ENCODE measurements at regions not wholly inside any gene's neighbourhood (a gene's known extent, or its start where the extent isn't known, plus 50 kb on each side); places are given as distances from the start of the nearest gene placed in this dataset.

- H3K79me1 ChIP-seq (ENCODE audit: low read length) = no peaks in the 10 kb centered on the region
- peak overlapping the region; percentile 4 for H3K9ac ChIP-seq (ENCODE audit: low read length)
- no peak overlapping the region for H2BK15ac ChIP-seq (replicated peaks; ENCODE audit: low read depth)
- no peak overlapping the region for H2BK120ac ChIP-seq (ENCODE audit: low read depth, low read length)
- WGBS (ENCODE audit: extremely low coverage, insufficient coverage, low lambda C conversion rate) = no CpG with 5 or more reads among the region's 21 CpGs
- no peaks in the 10 kb centered on the region for H3K79me2 ChIP-seq (ENCODE audit: control insufficient read depth, insufficient read depth, low read length)
- H3K4me2 ChIP-seq (ENCODE audit: low read length) = no peak overlapping the region
- H2BK5ac ChIP-seq (ENCODE audit: low read length) = no peak overlapping the region
- H3K4me3 ChIP-seq (ENCODE audit: low read length) = peak overlapping the region; percentile 22
- H3K23ac ChIP-seq (ENCODE audit: low read length) = no peak overlapping the region
- H3K36me3 ChIP-seq (ENCODE audit: control insufficient read depth, insufficient read depth, low read length) = no peaks in the 10 kb centered on the region
- no peak overlapping the region for H3K27ac ChIP-seq (ENCODE audit: low read depth, low read length)
- no peak overlapping the region for H3K18ac ChIP-seq (ENCODE audit: low read length)
- DNase-seq = peak; percentile 75
- no peak overlapping the region for H2AK5ac ChIP-seq (ENCODE audit: low read length)
- H3K27me3 ChIP-seq (ENCODE audit: insufficient read depth, low read length, poor library complexity) = no peaks in the 10 kb centered on the region
- no peak overlapping the region for H3K4ac ChIP-seq (ENCODE audit: low read depth, low read length)
- H3K56ac ChIP-seq (ENCODE audit: low read length) = no peak overlapping the region
- no peak overlapping the region for H4K5ac ChIP-seq (ENCODE audit: low read length)
- H3K4me1 ChIP-seq (ENCODE audit: control insufficient read depth, low read depth, low read length) = no peaks in the 10 kb centered on the region
- H4K8ac ChIP-seq (ENCODE audit: low read depth, low read length) = no peak overlapping the region
Measured at GRCh38 chr5:117455236-117456233, 880.9 kb upstream of the SEMA6A start.

- H3K18ac ChIP-seq (ENCODE audit: low read length) = no peak overlapping the region
- no peak overlapping the region for H2BK15ac ChIP-seq (replicated peaks; ENCODE audit: low read depth)
- H3K4me2 ChIP-seq (ENCODE audit: low read length) = no peak overlapping the region
- no peaks in the 10 kb centered on the region for H3K79me2 ChIP-seq (ENCODE audit: control insufficient read depth, insufficient read depth, low read length)
- H3K56ac ChIP-seq (ENCODE audit: low read length) = no peak overlapping the region
- no peak overlapping the region for H3K4ac ChIP-seq (ENCODE audit: low read depth, low read length)
- H3K4me3 ChIP-seq (ENCODE audit: low read length) = peak overlapping the region; percentile 22
- H2BK120ac ChIP-seq (ENCODE audit: low read depth, low read length) = no peak overlapping the region
- H4K8ac ChIP-seq (ENCODE audit: low read depth, low read length) = no peak overlapping the region
- H2BK5ac ChIP-seq (ENCODE audit: low read length) = no peak overlapping the region
- no peak overlapping the region for H2AK5ac ChIP-seq (ENCODE audit: low read length)
- DNase-seq = peak; percentile 86
- no peak overlapping the region for H3K23ac ChIP-seq (ENCODE audit: low read length)
- no peak overlapping the region for H3K9ac ChIP-seq (ENCODE audit: low read length)
- no peaks in the 10 kb centered on the region for H3K4me1 ChIP-seq (ENCODE audit: control insufficient read depth, low read depth, low read length)
- H4K5ac ChIP-seq (ENCODE audit: low read length) = no peak overlapping the region
- H3K36me3 ChIP-seq (ENCODE audit: control insufficient read depth, insufficient read depth, low read length) = no peaks in the 10 kb centered on the region
- WGBS (ENCODE audit: extremely low coverage, insufficient coverage, low lambda C conversion rate) = no CpG with 5 or more reads among the region's 13 CpGs
- no peak overlapping the region for H3K27ac ChIP-seq (ENCODE audit: low read depth, low read length)
- H3K79me1 ChIP-seq (ENCODE audit: low read length) = no peaks in the 10 kb centered on the region
- no peaks in the 10 kb centered on the region for H3K27me3 ChIP-seq (ENCODE audit: insufficient read depth, low read length, poor library complexity)
Measured at GRCh38 chr5:117454716-117455212, 880.1 kb upstream of the SEMA6A start.

GRCh38 chr5:117436846-117437245 lies 862.2 kb upstream of the SEMA6A start:
- Histone ChIP-seq H3K4me1 (ENCODE audit: control insufficient read depth, low read depth, low read length) (no peaks in the 10 kb centered on the region), H2AK5ac (ENCODE audit: low read length) (no peak overlapping the region), H3K18ac (ENCODE audit: low read length) (no peak overlapping the region), H3K9ac (ENCODE audit: low read length) (no peak overlapping the region), H2BK5ac (ENCODE audit: low read length) (no peak overlapping the region), H3K27ac (ENCODE audit: low read depth, low read length) (no peak overlapping the region), H3K79me1 (ENCODE audit: low read length) (no peaks in the 10 kb centered on the region), H2BK15ac (replicated peaks; ENCODE audit: low read depth) (no peak overlapping the region), H3K27me3 (ENCODE audit: insufficient read depth, low read length, poor library complexity) (no peaks in the 10 kb centered on the region), H3K36me3 (ENCODE audit: control insufficient read depth, insufficient read depth, low read length) (no peaks in the 10 kb centered on the region), H3K4me3 (ENCODE audit: low read length) (no peak overlapping the region), H3K56ac (ENCODE audit: low read length) (no peak overlapping the region), H2BK120ac (ENCODE audit: low read depth, low read length) (no peak overlapping the region), H3K23ac (ENCODE audit: low read length) (no peak overlapping the region), H3K4ac (ENCODE audit: low read depth, low read length) (no peak overlapping the region), H4K8ac (ENCODE audit: low read depth, low read length) (peak overlapping the region; percentile 56), H3K79me2 (ENCODE audit: control insufficient read depth, insufficient read depth, low read length) (no peaks in the 10 kb centered on the region), H3K4me2 (ENCODE audit: low read length) (no peak overlapping the region), H4K5ac (ENCODE audit: low read length) (no peak overlapping the region)
- no peak for DNase-seq
- no CpG with 5 or more reads among the region's 4 CpGs for WGBS (ENCODE audit: extremely low coverage, insufficient coverage, low lambda C conversion rate)

- Histone ChIP-seq H3K4me2 (ENCODE audit: low read length) (no peak overlapping the region), H3K18ac (ENCODE audit: low read length) (no peak overlapping the region), H3K9ac (ENCODE audit: low read length) (no peak overlapping the region), H3K56ac (ENCODE audit: low read length) (no peak overlapping the region), H3K36me3 (ENCODE audit: control insufficient read depth, insufficient read depth, low read length) (no peaks in the 10 kb centered on the region), H3K4ac (ENCODE audit: low read depth, low read length) (no peak overlapping the region), H2AK5ac (ENCODE audit: low read length) (no peak overlapping the region), H3K79me2 (ENCODE audit: control insufficient read depth, insufficient read depth, low read length) (no peaks in the 10 kb centered on the region), H2BK5ac (ENCODE audit: low read length) (no peak overlapping the region), H3K4me3 (ENCODE audit: low read length) (no peak overlapping the region), H4K5ac (ENCODE audit: low read length) (no peak overlapping the region), H3K4me1 (ENCODE audit: control insufficient read depth, low read depth, low read length) (no peaks in the 10 kb centered on the region), H3K79me1 (ENCODE audit: low read length) (no peaks in the 10 kb centered on the region), H3K23ac (ENCODE audit: low read length) (no peak overlapping the region), H3K27me3 (ENCODE audit: insufficient read depth, low read length, poor library complexity) (no peaks in the 10 kb centered on the region), H2BK120ac (ENCODE audit: low read depth, low read length) (no peak overlapping the region), H4K8ac (ENCODE audit: low read depth, low read length) (no peak overlapping the region), H2BK15ac (replicated peaks; ENCODE audit: low read depth) (no peak overlapping the region), H3K27ac (ENCODE audit: low read depth, low read length) (no peak overlapping the region)
- no CpG with 5 or more reads among the region's 2 CpGs for WGBS (ENCODE audit: extremely low coverage, insufficient coverage, low lambda C conversion rate)
- no peak for DNase-seq
Measured at GRCh38 chr5:117435203-117435602, 860.6 kb upstream of the SEMA6A start.

- no peak overlapping the region for H3K4me2 ChIP-seq (ENCODE audit: low read length)
- H2BK5ac ChIP-seq (ENCODE audit: low read length) = no peak overlapping the region
- no peak overlapping the region for H2BK120ac ChIP-seq (ENCODE audit: low read depth, low read length)
- H3K79me2 ChIP-seq (ENCODE audit: control insufficient read depth, insufficient read depth, low read length) = no peaks in the 10 kb centered on the region
- H3K23ac ChIP-seq (ENCODE audit: low read length) = no peak overlapping the region
- no peaks in the 10 kb centered on the region for H3K79me1 ChIP-seq (ENCODE audit: low read length)
- H4K5ac ChIP-seq (ENCODE audit: low read length) = no peak overlapping the region
- no peak overlapping the region for H3K27ac ChIP-seq (ENCODE audit: low read depth, low read length)
- H3K4me1 ChIP-seq (ENCODE audit: control insufficient read depth, low read depth, low read length) = no peaks in the 10 kb centered on the region
- DNase-seq = no peak
- H3K4me3 ChIP-seq (ENCODE audit: low read length) = no peak overlapping the region
- no peaks in the 10 kb centered on the region for H3K36me3 ChIP-seq (ENCODE audit: control insufficient read depth, insufficient read depth, low read length)
- no peak overlapping the region for H3K9ac ChIP-seq (ENCODE audit: low read length)
- H3K56ac ChIP-seq (ENCODE audit: low read length) = no peak overlapping the region
- no peak overlapping the region for H2BK15ac ChIP-seq (replicated peaks; ENCODE audit: low read depth)
- no peak overlapping the region for H4K8ac ChIP-seq (ENCODE audit: low read depth, low read length)
- no peaks in the 10 kb centered on the region for H3K27me3 ChIP-seq (ENCODE audit: insufficient read depth, low read length, poor library complexity)
- no peak overlapping the region for H3K4ac ChIP-seq (ENCODE audit: low read depth, low read length)
- no peak overlapping the region for H2AK5ac ChIP-seq (ENCODE audit: low read length)
- H3K18ac ChIP-seq (ENCODE audit: low read length) = no peak overlapping the region
Measured at GRCh38 chr5:117434254-117434653, 859.6 kb upstream of the SEMA6A start.
